ENCODE measurements at regions not wholly inside any gene's neighbourhood (a gene's known extent, or its start where the extent isn't known, plus 50 kb on each side); places are given as distances from the start of the nearest gene placed in this dataset.
"Not testable (repeated sequence)": the region's sequence is repeated elsewhere in the genome, so short reads cannot be mapped to it uniquely, and the experiment has no call there.

DNA sequence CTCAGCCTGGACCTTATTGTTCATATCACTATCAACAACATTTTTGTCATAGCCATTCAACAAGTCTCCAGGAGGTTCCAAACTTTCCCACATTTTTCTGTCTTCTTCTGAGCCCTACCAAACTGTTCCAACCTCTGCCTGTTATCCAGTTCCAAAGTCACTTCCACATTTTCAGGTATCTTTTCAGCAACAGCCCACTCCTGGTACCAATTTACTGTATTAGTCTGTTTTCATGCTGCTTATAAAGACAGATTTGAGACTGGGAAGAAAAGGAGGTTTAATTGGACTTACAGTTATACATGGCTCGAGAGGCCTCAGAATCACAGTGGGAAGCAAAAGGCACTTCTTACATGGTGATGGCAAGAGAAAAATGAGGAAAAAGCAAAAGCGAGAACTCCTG is 1107.4 kb upstream of the INTU start:
- DNase-seq (ENCODE audit: low read depth, low spot score); H3K27ac ChIP-seq: not testable (repeated sequence)

DNA sequence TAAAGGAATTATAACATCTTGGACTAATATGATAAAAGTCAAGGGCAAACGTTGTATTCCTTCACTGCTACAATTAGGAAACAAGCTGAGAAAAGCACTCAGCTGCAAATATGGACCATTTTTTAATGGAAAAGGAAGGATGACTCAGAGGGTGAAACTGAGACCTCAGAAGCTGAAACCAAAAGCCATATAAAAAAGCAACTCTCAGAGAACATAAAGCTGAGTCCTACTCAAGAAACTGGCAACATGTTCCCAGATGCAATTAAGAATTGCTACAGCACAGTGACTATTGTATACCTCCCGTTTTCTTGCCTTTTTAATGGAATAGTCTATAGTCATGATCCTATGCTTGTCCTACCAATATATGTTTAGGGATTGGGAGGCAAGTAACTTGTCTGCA is 1106.4 kb upstream of the INTU start:
- no peak overlapping the region for H3K27ac ChIP-seq
- no peak for DNase-seq (ENCODE audit: low read depth, low spot score)

DNA sequence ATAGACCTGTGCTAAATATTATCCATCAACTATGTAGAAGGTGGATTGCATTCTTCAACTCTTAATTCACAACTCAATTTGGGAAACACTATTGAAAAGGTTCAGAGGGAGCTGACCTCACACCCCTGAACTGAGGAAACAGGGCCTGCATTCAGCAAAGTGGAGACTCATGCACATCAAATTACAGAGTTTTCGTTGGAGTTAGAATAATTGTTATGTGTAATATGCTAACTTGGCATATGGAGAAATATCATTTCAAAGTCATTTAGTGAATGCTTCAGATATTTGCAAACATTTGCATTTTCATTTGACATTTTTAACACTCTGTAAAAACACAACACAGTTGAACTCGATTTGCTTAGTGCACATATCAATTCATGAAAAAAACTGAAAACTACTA is 1102.8 kb upstream of the INTU start:
- no peak for DNase-seq (ENCODE audit: low read depth, low spot score)
- H3K27ac ChIP-seq, result no peak overlapping the region

DNA sequence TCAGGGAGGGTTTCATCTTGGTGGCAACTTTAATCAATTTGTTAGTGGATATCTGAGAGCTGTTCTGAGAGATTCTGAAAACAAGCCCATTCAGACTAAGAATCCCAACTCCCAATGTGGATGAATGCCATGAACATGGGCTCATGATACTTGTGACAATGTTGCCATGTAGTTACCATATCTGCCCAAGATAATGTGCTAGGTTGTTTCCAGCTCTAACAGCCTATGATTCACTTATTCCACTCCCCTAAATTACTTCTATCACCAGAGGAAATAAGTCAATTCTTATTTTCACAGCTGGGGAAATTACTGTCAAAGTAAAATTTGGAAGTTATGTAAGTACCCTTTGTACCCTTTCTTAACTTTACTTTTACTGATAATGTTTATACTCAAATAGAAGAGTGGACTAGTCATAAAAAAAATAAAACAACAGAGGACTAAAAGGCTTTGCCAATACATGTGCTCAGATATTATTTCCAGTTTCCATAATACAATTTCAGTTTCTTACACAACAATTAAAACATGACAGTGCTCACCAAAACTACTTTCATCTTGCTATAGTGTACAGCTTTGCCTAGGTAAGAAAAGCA is 1101.7 kb upstream of the INTU start:
- DNase-seq (ENCODE audit: low read depth, low spot score), result no peak
- H3K27ac ChIP-seq, result no peak overlapping the region

DNA sequence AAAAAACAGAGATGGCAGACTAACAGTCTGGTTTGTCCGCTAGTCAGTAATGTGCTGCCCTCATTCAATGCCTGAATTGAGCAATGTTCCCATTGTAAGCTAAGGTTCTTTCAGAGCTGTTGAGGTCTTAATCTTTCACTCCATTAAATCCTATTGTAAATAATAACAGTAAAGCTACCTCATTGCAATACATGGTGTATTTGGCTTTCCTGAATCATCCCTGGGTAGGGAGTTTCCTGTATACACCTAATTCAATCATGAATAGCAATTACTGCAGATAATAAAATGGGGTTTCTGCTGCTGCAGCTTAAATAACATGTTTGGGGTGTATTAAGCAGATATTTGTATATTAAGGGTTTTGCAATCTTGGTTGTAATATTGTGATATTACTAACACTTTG is 1100.2 kb upstream of the INTU start:
- no peak for DNase-seq (ENCODE audit: low read depth, low spot score)
- H3K27ac ChIP-seq, result no peak overlapping the region

DNA sequence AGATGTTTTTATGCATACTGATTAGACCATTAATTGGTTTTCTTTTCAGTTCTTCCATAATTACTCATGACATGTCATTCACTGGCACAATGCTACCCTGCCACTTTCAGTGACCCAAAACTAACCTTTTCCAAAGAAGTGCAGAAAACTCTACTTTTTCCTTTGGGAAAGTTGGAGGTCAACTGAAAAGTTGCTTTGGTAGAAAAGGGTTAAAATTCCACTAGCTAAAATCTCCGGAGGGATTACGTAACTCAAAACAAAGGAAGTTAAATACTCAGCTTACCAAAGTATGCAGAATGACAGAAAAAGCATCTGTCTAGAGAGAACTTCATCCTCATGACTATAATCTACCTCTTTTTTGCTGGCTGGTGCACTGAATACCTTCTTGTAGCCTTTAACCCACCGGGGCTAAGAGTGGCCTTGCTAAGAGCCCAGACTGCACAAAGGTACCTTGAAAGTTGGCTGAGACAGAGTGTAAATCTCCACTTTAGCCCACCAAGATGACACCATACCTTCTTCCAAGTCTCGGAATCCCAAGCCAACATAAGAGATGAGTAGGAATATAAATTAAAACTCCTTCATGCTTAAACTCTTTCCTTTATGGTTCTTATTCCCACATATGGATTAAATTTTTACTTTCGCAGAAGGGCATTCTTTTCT is 1099.5 kb upstream of the INTU start:
- DNase-seq (ENCODE audit: low read depth, low spot score), result no peak
- no peak overlapping the region for H3K27ac ChIP-seq

DNA sequence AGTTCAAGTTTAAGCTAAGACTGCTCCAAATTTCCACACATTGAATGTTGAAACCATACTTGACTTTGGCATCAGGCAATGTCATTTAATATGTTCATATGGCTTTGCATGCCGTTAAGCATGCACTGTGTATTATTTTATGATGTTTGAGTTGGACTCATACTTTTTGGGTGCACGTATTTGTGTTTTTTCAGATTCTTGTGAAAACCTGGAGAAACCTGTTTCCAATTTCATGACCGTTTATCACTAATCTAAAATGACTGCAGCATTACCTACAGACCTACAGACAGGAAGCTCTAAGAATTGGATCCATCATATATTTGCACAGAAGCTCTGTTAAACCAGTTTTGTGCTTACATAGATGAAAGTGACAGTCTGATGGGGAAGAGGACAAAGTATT is 1093.0 kb upstream of the INTU start:
- H3K27ac ChIP-seq, result no peak overlapping the region
- DNase-seq (ENCODE audit: low read depth, low spot score), result no peak

DNA sequence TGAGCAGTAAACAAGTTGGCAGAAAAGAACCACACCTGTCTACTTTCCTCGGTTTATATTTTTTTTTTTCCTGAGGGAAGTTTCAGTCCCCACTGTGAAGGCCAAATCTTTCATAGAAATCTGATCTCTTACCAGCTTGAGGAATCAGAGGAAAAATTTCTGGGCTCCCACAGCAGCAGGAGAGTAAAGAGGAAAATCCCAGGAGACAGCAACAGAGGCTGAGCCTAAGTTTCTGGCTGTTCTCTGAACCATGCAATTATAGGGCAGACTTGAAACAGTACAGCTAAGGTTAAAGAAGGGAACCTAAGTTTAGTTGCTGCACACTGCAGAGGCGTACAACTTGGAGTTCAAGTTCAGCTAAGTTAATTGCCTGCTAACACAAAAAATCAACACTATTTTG is 1090.9 kb upstream of the INTU start:
- H3K27ac ChIP-seq, result no peak overlapping the region
- DNase-seq (ENCODE audit: low read depth, low spot score), result no peak

DNA sequence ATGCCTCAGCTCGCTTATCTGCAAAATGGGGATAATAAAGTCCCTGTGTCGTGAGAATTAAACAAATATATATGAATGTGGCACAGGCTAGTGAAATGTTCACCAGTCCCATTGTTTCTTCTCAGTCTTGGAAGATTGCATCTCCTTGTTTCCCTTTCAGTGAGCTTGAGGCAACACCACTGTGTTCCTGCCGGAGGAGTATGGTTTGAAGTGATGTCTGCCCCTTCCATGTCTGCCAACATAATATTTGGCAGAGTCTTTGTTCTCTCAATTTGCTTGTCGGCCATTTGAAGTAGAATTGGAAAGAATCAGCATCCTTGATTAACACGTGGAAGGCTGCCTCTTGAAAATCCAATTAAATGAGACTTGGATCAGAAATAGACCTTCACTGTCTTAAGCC is 1088.5 kb upstream of the INTU start:
- no peak for DNase-seq (ENCODE audit: low read depth, low spot score)

DNA sequence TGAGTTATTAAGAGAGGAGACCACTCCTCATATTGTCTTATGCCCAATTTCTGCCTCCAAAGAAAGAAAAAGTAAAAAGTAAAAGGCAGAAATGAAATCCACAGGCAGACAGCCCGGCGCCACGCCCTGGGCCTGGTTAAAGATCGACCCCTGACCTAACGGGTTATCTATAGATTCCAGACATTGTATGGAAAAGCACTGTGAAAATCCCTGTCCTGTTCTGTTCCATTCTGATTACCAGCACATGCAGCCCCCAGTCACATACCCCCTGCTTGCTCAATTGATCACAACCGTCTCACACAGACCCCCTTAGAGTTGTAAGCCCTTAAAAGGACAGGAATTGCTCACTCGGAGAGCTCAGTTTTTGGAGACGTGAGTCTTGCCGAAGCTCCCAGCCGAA is 1086.6 kb upstream of the INTU start:
- H3K27ac ChIP-seq; DNase-seq (ENCODE audit: low read depth, low spot score): not testable (repeated sequence)

More for the DNA sequence above, 1088.5 kb upstream of the INTU start:
- H3K27ac ChIP-seq, result no peak overlapping the region

DNA sequence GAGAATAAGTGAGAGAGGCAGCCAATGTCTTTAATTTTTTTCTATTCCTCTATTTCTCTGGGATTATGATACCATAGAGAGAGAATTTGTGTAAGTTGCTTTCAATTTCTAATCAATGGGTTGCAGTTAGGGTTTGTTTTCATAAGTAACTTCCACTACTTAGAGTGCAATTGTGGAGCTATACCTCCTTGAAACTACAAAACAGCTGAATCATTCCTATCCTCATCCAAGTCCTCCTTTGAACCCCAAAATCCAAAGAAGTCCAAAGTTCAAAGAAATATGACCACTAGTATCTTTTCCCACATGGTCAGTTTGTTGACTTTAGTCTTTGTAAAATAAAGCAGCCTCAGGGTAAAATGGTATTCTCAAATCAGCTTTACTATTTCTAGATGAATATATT is 1085.4 kb upstream of the INTU start:
- H3K27ac ChIP-seq, result no peak overlapping the region
- DNase-seq (ENCODE audit: low read depth, low spot score), result no peak

DNA sequence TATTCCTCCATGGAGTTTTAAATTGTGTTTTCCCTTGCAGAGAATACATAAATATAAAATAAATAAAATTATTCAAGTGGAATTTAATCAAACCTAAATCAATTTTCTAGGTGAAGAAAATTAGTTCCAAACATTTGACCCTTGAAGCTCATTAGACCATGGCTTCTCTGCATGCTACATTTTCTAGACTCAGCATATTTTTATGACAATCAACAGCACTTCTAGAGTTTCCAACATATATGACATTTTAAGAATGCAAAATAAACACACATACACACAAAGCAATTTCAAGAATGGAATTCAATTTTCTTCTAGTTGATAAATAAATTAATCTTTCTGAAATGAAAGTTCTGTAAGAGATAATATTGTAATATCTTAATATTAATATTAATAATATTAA is 1083.9 kb upstream of the INTU start:
- H3K27ac ChIP-seq, result no peak overlapping the region
- DNase-seq (ENCODE audit: low read depth, low spot score), result no peak

DNA sequence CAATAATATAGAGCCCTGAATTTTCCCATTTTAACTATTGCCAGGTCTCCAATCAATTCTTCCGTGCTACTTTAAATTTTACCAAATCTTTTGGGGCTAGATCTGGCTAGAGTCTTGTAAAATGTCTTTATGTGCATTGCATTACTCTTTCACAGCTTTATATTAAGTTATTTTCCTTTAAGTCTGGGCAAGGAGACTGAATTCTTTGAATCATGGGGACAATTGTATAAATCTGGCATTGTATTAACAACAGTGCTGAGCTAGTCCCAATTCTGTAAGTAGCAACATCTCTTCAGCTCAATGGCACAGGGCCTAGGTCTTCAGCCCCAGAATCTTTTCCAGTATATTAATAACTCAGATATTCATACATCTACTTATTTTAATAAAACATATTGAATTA is 1080.4 kb upstream of the INTU start:
- no peak overlapping the region for H3K27ac ChIP-seq
- DNase-seq (ENCODE audit: low read depth, low spot score), result no peak

DNA sequence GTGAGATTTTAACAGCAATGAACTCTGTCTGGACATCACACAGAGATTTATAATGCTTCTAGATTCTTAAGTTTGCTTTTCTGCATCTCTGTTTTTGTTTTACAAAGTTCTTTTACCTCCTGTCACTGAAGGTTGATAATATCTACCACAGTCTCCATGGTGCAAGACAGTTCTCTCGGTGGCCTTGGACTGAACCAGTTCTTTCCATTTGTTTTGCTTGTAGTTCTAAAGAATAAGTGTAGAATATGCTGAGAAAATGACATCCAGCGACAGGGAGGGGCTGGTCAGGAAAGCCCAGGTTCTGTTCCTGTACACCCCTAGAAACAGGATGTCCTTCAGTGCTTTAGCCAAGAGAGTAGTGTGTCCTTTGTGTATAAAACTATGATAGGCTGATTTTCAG is 1079.5 kb upstream of the INTU start:
- no peak overlapping the region for H3K27ac ChIP-seq
- DNase-seq (ENCODE audit: low read depth, low spot score), result no peak

DNA sequence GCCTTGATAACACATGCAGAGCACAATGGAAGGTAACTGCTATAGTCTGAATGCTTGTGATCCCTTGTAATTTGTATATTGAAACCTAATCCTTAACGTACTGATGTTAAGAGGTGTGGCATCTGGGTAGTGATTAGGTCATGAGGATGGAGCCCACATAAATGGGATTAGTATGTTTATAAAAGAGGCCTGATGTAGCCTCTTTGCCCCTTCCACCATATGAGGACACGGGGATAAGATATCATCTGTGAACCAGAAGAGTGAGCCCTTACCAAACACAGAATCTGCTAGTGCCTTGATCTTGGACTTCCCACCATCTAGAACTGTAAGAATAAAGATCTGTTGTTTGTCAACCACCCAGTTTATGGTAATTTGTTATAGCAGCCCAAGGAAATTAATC is 1074.2 kb upstream of the INTU start:
- no peak overlapping the region for H3K27ac ChIP-seq
- DNase-seq (ENCODE audit: low read depth, low spot score), result no peak

DNA sequence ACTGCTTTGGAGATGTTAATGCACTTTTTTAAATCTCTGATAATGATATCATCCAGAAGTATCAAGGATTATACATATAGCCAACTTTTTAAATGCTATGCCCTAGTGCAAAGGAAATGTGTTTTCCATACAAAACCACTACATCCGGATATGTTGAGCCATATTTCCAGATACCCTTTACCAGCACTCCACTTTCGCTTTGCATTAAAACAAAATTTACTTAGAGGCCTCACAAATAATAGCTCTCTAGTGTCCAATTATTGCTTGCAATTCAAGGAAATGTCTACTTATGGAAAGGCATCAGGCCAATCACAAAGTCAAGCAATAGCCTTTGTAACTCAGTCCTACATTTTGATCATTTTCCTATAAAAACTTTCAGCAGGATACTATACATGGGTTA is 1072.8 kb upstream of the INTU start:
- no peak for DNase-seq (ENCODE audit: low read depth, low spot score)
- H3K27ac ChIP-seq, result no peak overlapping the region

DNA sequence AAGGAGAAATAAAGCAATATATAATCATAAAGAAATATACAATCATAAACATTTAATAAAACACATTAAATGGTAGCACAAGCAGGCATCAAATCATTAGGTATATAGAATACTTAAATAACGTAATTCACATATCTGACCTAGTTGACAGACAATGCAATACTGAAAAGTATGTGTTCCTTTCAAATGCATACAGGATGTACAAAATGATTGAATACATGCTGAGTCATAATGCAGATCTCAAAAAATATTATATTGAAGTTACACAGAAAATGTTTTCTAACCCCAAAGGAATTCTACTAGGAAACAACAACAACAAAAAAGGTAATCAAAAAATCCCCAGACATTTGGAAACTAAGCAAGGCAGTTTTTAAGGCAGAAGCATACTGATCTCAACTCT is 1072.0 kb upstream of the INTU start:
- H3K27ac ChIP-seq, result no peak overlapping the region
- no peak for DNase-seq (ENCODE audit: low read depth, low spot score)

DNA sequence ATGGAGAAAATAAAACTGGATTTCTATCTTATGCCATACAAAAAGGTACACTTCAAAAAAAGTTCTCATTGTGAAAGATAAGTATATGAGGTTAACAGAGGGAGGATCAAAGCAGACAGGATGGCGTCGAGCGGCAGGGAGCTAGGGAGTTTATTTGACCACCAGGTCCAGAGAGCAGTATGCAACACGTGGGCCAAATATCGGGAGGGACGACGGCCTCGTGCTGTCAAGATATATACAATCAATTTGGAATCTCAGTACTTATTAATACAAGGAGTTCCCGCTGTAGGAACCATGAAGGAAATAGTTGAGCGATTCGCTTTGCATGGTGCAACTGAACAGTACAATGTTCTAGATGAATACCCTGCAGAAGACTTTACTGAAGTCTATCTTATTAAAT is 1069.4 kb upstream of the INTU start:
- no peak overlapping the region for H3K27ac ChIP-seq
- no peak for DNase-seq (ENCODE audit: low read depth, low spot score)

DNA sequence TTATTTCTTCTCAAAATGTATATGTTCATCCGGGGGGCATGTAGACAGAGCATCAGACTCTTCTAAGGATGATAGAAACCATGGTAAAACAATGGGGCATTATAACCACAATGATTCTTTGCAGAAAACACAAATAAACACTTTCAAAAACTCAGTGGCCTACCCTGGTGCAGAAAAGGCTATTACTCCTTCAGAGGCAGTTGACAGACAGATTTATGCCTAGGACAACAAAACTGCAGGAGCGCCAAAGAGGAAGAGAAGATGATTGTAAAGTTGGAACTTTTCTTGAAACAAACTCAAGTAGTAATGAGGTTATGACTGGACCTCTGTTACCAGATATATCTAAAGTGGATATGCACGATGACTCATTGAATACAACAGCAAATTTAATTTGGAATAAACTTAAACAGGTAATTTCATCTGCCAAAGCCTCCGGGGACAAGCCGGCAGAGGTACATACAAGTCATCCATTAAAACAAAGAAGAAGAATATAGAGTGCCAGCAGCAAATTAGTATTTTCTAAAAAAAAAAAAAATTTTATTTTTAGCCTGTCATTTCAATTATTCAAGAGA is 1068.4 kb upstream of the INTU start:
- DNase-seq (ENCODE audit: low read depth, low spot score), result no peak
- H3K27ac ChIP-seq, result no peak overlapping the region

DNA sequence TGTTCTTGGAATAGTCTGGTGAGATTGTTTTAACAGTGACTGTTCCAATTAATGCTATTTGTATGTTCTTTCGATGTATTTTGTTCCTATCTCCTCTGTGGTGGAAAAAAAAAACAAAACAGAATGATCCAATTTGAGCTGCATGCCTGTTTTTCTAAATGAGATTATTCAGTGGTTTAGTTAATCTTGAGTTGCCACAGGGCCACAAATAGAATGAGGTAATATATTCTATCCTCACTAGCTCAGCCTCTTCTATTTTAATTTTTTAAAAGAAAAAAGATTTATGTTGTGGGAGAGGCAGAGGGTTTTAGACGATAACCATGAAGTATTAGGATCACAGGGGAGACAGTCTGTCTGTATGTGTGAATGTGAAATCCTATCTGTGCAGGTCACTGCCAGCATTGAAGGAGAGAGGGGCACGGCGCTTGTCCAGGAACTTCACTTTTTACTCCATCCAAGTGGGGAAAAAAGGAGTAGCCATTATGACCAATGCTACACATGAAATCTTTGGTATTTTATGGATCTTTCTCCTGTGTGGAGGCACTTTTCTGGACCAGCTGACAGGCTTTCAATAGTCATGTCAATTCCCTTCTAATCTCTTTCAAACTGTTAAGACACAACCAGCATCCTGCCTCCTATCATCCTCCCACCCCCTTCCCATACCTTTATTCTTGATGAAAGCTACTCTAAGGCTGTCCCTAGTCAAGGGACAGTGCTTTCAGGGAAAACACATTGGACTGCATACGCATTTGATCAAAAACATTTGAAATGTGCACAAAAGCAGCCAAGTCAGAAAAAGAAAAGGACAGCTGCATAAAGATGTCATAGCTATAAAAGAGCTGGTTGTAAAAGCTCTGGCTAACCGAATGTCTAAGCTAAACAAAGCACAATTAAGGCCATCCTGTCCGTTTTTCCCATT is 1063.8 kb upstream of the INTU start:
- DNase-seq (ENCODE audit: low read depth, low spot score), result no peak
- H3K27ac ChIP-seq, result no peak overlapping the region

DNA sequence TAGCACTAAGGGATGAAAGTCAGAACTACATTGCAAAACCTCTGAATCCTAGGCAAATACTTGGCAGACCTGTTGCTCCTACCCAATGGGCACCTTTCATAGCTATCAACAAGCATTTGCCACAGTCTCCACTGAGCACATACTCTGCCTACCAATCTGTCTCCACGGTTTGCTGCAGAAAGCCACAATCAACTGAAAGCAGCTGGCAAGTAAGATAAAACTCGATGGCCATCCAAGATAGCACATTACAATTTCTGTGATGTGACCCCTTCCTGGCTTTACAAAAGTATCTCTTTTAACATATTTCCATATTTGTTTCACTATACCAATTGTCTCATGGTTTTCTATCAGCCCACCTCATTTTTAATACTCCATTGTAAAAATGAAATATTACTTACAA is 1060.5 kb upstream of the INTU start:
- DNase-seq (ENCODE audit: low read depth, low spot score), result no peak
- no peak overlapping the region for H3K27ac ChIP-seq
